IMR-90 (cell line): ENCODE measurements at regions not wholly inside any gene's neighbourhood (a gene's known extent, or its start where the extent isn't known, plus 50 kb on each side); places are given as distances from the start of the nearest gene placed in this dataset.

Source experiments
- ATAC-seq: fragments of 200-7000 bp; cut with Tn5 transposase; 2 replicates; pipeline ENCODE4 v1.9.1; 2020; ENCODE audit warnings: low read depth, mild to moderate bottlenecking, moderate library complexity
- BruUV-seq: library from RNA; stranded (reverse); fragments of 400-500 nt; replicated peaks from 2 replicates; lab custom pipeline; 2021; lab: Mats Ljungman, UMichigan
- CTCF ChIA-PET: fragments of 300-600 bp; formaldehyde crosslinking; extraction: SDS; loops from one replicate; lab custom pipeline; 2021; ENCODE audit warnings: antibody characterized with exemption; lab: Yijun Ruan, JAX
- POLR2A ChIA-PET: fragments of 300-600 bp; sonication (Branson Sonifier 250); formaldehyde crosslinking; loops from one replicate; lab custom pipeline; 2022; ENCODE audit warnings: antibody characterized with exemption; ENCODE audit not compliant: unreplicated experiment; lab: Charles Lee
- DNase-seq: peaks from one replicate; pipeline ENCODE4 v3.0.0; 2013
- H2AFZ ChIP-seq: replicated peaks from 2 replicates; pipeline ENCODE3; 2013; ENCODE audit warnings: low read length, mild to moderate bottlenecking; ENCODE audit not compliant: poor library complexity
- H2AK5ac ChIP-seq: 2 replicates; pipeline ENCODE4 v1.6.1; 2013; ENCODE audit warnings: low read depth, low read length, inconsistent platforms
- H2AK9ac ChIP-seq: replicated peaks from 2 replicates; pipeline ENCODE3; 2013; ENCODE audit warnings: mild to moderate bottlenecking, low read depth, low read length, moderate library complexity; ENCODE audit not compliant: poor library complexity
- H2BK120ac ChIP-seq: 2 replicates; pipeline ENCODE4 v1.6.1; 2013; ENCODE audit warnings: low read depth, low read length, inconsistent platforms
- H2BK15ac ChIP-seq: 3 replicates; pipeline ENCODE4 v1.6.1; 2013; ENCODE audit warnings: low read depth, low read length, inconsistent platforms
- H2BK20ac ChIP-seq: 2 replicates; pipeline ENCODE4 v1.6.1; 2013; ENCODE audit warnings: low read depth, mild to moderate bottlenecking, inconsistent platforms, low read length, moderate library complexity
- H2BK5ac ChIP-seq: 2 replicates; pipeline ENCODE4 v1.6.1; 2013; ENCODE audit warnings: mild to moderate bottlenecking, low read depth, low read length, inconsistent platforms; ENCODE audit not compliant: poor library complexity, severe bottlenecking
- H3K14ac ChIP-seq: replicated peaks from 2 replicates; pipeline ENCODE4 v1.6.1; 2013; ENCODE audit warnings: low read depth, low read length, inconsistent platforms
- H3K18ac ChIP-seq: 2 replicates; pipeline ENCODE4 v1.6.1; 2013; ENCODE audit warnings: low read depth, low read length, control low read depth
- H3K23ac ChIP-seq: 2 replicates; pipeline ENCODE4 v1.6.1; 2013; ENCODE audit warnings: low read depth, low read length, inconsistent platforms
- H3K27ac ChIP-seq: 2 replicates; pipeline ENCODE4 v1.5.1; 2013; ENCODE audit warnings: mild to moderate bottlenecking, control low read depth, low read length; ENCODE audit not compliant: insufficient read depth
- H3K27me3 ChIP-seq: 2 replicates; pipeline ENCODE4 v1.6.1; 2013; ENCODE audit warnings: low read length; ENCODE audit not compliant: control insufficient read depth, insufficient read depth
- H3K36me3 ChIP-seq: 2 replicates; pipeline ENCODE4 v1.6.1; 2013; ENCODE audit warnings: low read length, mixed read lengths; ENCODE audit not compliant: control insufficient read depth, insufficient read depth
- H3K4ac ChIP-seq: 2 replicates; pipeline ENCODE4 v1.6.1; 2013; ENCODE audit warnings: low read depth, low read length, inconsistent platforms
- H3K4me1 ChIP-seq: 2 replicates; pipeline ENCODE4 v1.6.1; 2013; ENCODE audit warnings: low read length, mixed read lengths; ENCODE audit not compliant: control insufficient read depth, insufficient read depth
- H3K4me2 ChIP-seq: 2 replicates; pipeline ENCODE4 v1.6.1; 2013; ENCODE audit warnings: low read depth, mild to moderate bottlenecking, control low read depth, low read length, moderate library complexity
- H3K4me3 ChIP-seq: 2 replicates; pipeline ENCODE4 v1.5.1; 2013; ENCODE audit warnings: low read depth, mild to moderate bottlenecking, control low read depth, low read length, moderate library complexity; ENCODE audit not compliant: insufficient read depth
- H3K56ac ChIP-seq: 2 replicates; pipeline ENCODE4 v1.6.1; 2013; ENCODE audit warnings: low read length, inconsistent platforms; ENCODE audit not compliant: insufficient read depth; ENCODE audit errors: extremely low read depth
- H3K79me1 ChIP-seq, 2 experiments: 2 replicates each; pipeline ENCODE4 v1.6.1; 2013; ENCODE audit warnings: low read length in 2 of 2, inconsistent platforms in 1 of 2, low read depth in 1 of 2
- H3K9ac ChIP-seq: 2 replicates; pipeline ENCODE4 v1.6.1; 2013; ENCODE audit warnings: low read depth, low read length, control low read depth
- H3K9me1 ChIP-seq: 2 replicates; pipeline ENCODE4 v1.6.1; 2013; ENCODE audit warnings: low read length, inconsistent platforms; ENCODE audit not compliant: insufficient read depth
- H3K9me3 ChIP-seq: 2 replicates; pipeline ENCODE4 v1.6.1; 2013; ENCODE audit warnings: low read length; ENCODE audit not compliant: control insufficient read depth, insufficient read depth
- H4K20me1 ChIP-seq: 2 replicates; pipeline ENCODE4 v1.6.1; 2013; ENCODE audit warnings: low read length, inconsistent platforms; ENCODE audit not compliant: insufficient read depth
- H4K5ac ChIP-seq: 2 replicates; pipeline ENCODE4 v1.6.1; 2013; ENCODE audit warnings: mild to moderate bottlenecking, low read depth, low read length, control low read depth
- H4K8ac ChIP-seq, 2 experiments: 2 replicates each; pipeline ENCODE4 v1.6.1; 2013; ENCODE audit warnings: low read depth in 2 of 2, low read length in 2 of 2, control low read depth in 1 of 2, inconsistent platforms in 1 of 2
- H4K91ac ChIP-seq: 2 replicates; pipeline ENCODE4 v1.6.1; 2013; ENCODE audit warnings: low read depth, low read length, inconsistent platforms; ENCODE audit not compliant: insufficient read depth
- BHLHE40 ChIP-seq: fragments of 150-350 bp; IDR thresholded peaks from 2 replicates; pipeline ENCODE4 v1.6.1; 2016; ENCODE audit warnings: mild to moderate bottlenecking, low read depth, low read length
- CEBPB ChIP-seq: IDR thresholded peaks from 2 replicates; pipeline ENCODE4 v1.6.1; 2012; ENCODE audit warnings: low read depth, low read length, improper control_type of control experiment
- CHD1 ChIP-seq: IDR thresholded peaks from 2 replicates; pipeline ENCODE4 v1.6.1; 2012; ENCODE audit warnings: low read depth, low read length, improper control_type of control experiment
- CTCF ChIP-seq: conservative IDR thresholded peaks from 2 replicates; pipeline ENCODE4 v1.5.1; 2012; ENCODE audit warnings: mild to moderate bottlenecking, low read depth, low read length, improper control_type of control experiment
- FOS ChIP-seq: fragments of 150-350 bp; IDR thresholded peaks from 2 replicates; pipeline ENCODE4 v1.6.1; 2016; ENCODE audit warnings: low read depth, low read length
- MAFK ChIP-seq: IDR thresholded peaks from 2 replicates; pipeline ENCODE4 v1.6.1; 2012; ENCODE audit warnings: low read depth, low read length, improper control_type of control experiment
- MAZ ChIP-seq: IDR thresholded peaks from 2 replicates; pipeline ENCODE4 v1.6.1; 2012; ENCODE audit warnings: low read depth, mild to moderate bottlenecking, low read length, improper control_type of control experiment, moderate library complexity, borderline replicate concordance
- MXI1 ChIP-seq: IDR thresholded peaks from 2 replicates; pipeline ENCODE4 v1.6.1; 2012; ENCODE audit warnings: low read depth, mild to moderate bottlenecking, low read length, moderate library complexity, borderline replicate concordance
- NFE2L2 ChIP-seq: fragments of 150-350 bp; IDR thresholded peaks from 2 replicates; pipeline ENCODE4 v1.6.1; 2016; ENCODE audit warnings: low read depth, mild to moderate bottlenecking, low read length
- POLR2A ChIP-seq: IDR thresholded peaks from 2 replicates; pipeline ENCODE4 v1.6.1; 2012; ENCODE audit warnings: mild to moderate bottlenecking, low read depth, low read length
- RAD21 ChIP-seq: IDR thresholded peaks from 2 replicates; pipeline ENCODE4 v1.6.1; 2012; ENCODE audit warnings: low read length, improper control_type of control experiment
- RCOR1 ChIP-seq: IDR thresholded peaks from 2 replicates; pipeline ENCODE4 v1.6.1; 2012; ENCODE audit warnings: mild to moderate bottlenecking, low read length, improper control_type of control experiment; ENCODE audit not compliant: insufficient replicate concordance
- RFX5 ChIP-seq: IDR thresholded peaks from 2 replicates; pipeline ENCODE4 v1.8.0; 2012; ENCODE audit warnings: low read depth, mild to moderate bottlenecking, low read length, moderate library complexity
- SMC3 ChIP-seq: fragments of 150-350 bp; IDR thresholded peaks from 2 replicates; pipeline ENCODE4 v1.6.1; 2016; ENCODE audit warnings: low read depth, mild to moderate bottlenecking, antibody characterized with exemption, low read length, moderate library complexity
- WGBS, 2 experiments: methylation state at CpG; one replicate each; pipeline versions ENCODE4 v1.1.5 to v1.1.7; 2013; ENCODE audit warnings: missing lambda C conversion rate in 2 of 2; ENCODE audit not compliant: insufficient read length in 1 of 2; ENCODE audit errors: extremely low coverage in 2 of 2; 5-methylcytosine and 5-hydroxymethylcytosine counted together
- dilution Hi-C: fragments of 300-500 bp; cut with HindIII; formaldehyde crosslinking; loops from one replicate; pipeline ENCODE4 v1.14.3; 2018; ENCODE audit warnings: low sequenced_read_pairs; ENCODE audit not compliant: unreplicated experiment
- in situ Hi-C: fragments of 300-500 bp; cut with MboI; formaldehyde crosslinking; loops from 3 replicates; pipeline ENCODE4 v1.14.3; 2019; ENCODE audit warnings: low sequenced_read_pairs, inconsistent platforms, mixed read lengths
- intact Hi-C: fragments of 100-400 bp; cut with micrococcal nuclease; formaldehyde crosslinking; loops from 2 replicates; pipeline ENCODE4 v1.10.0; 2022
- TF ChIP-seq, protein P1 (sequence below): fragments of 150-350 bp; IDR thresholded peaks from 2 replicates; pipeline ENCODE4 v1.6.1; 2016; ENCODE audit warnings: low read depth, mild to moderate bottlenecking, low read length, moderate library complexity, borderline replicate concordance

DNA sequence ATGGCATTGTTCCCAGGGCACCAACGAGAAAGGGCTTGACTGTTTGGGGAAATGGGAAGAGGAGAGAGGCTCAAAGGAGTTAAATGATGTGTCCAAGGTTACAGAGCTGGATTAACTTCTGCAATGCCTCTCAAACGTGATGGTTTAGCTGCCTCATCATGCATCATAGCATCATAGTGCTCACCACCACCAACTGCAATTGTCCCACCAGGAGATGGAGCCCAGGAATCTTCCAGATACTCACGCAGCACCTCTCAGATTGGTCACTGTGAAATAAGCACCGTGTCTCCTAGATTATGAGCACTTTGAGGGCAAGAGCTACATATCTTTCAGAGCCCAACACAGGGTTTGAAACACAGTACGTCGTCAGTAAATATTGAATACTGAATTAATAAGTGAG lies 69.2 kb downstream of the PRSS23 start:
- no peaks in the 10 kb centered on the region for H3K36me3 ChIP-seq
- no peak overlapping the region for H3K4me3 ChIP-seq
- POLR2A ChIA-PET: no interaction called here
- CTCF ChIA-PET: interaction anchor here (0.6 to 3.2 kb wide), 2 partner anchors 49 to 451 kb away, joined by 3 to 17 read pairs; no protein-coding TSS in a partner anchor
- no peak overlapping the region for H4K5ac ChIP-seq
- no peak overlapping the region for H3K18ac ChIP-seq
- no peak overlapping the region for H3K4me2 ChIP-seq
- no peaks in the 10 kb centered on the region; the same call in 1 of the 2 replicates for H3K9me1 ChIP-seq
- no peak overlapping the region for H3K14ac ChIP-seq
- H3K79me1 ChIP-seq: no peaks in the 10 kb centered on the region
- H3K9me3 ChIP-seq: no peaks in the 10 kb centered on the region
- H3K4me1 ChIP-seq: peaks cover 3% of the 10 kb centered on the region; the same call in 1 of the 2 replicates
- no peak overlapping the region for H4K8ac ChIP-seq
- no peak overlapping the region for H2AK5ac ChIP-seq
- peak; percentile 14 for DNase-seq
- H3K27me3 ChIP-seq: no peaks in the 10 kb centered on the region; the same call in 1 of the 2 replicates
- no peak overlapping the region for H3K23ac ChIP-seq
- H2BK15ac ChIP-seq: no peak overlapping the region
- ATAC-seq: peak; percentile 35; the same call in 1 of the 2 replicates
- no peak overlapping the region for H3K9ac ChIP-seq
- no peaks in the 10 kb centered on the region for H4K20me1 ChIP-seq
- WGBS, 2 experiments: 50% methylated on average over 2 of the region's 6 CpGs; no CpG with 5 or more reads in 1 of the 2 experiments
- no peak overlapping the region for H3K27ac ChIP-seq
- H2BK120ac ChIP-seq: peak overlapping the region; percentile 12; the same call in 1 of the 2 replicates
- intact Hi-C loops (no loop called here), dilution Hi-C loops (no loop called here), in situ Hi-C loops (loop anchor here (5.0 to 10.0 kb wide), 2 partner anchors 53 to 425 kb away; no protein-coding TSS in a partner anchor)
- H2AFZ ChIP-seq: no peak overlapping the region
- no peak overlapping the region for H4K91ac ChIP-seq
- BruUV-seq: no TSS peak
- H3K4ac ChIP-seq: no peak overlapping the region
- H2AK9ac ChIP-seq: no peak overlapping the region
- H2BK20ac ChIP-seq: no peak overlapping the region
- no peak for TF ChIP-seq MAFK
- no peak for TF ChIP-seq POLR2A
- TF ChIP-seq RFX5: no peak
- no peak for TF ChIP-seq MAZ
- no peak for TF ChIP-seq BHLHE40
- TF ChIP-seq RAD21: no peak
- no peak for TF ChIP-seq CEBPB
- no peak for TF ChIP-seq NFE2L2
- TF ChIP-seq, protein P1, sequence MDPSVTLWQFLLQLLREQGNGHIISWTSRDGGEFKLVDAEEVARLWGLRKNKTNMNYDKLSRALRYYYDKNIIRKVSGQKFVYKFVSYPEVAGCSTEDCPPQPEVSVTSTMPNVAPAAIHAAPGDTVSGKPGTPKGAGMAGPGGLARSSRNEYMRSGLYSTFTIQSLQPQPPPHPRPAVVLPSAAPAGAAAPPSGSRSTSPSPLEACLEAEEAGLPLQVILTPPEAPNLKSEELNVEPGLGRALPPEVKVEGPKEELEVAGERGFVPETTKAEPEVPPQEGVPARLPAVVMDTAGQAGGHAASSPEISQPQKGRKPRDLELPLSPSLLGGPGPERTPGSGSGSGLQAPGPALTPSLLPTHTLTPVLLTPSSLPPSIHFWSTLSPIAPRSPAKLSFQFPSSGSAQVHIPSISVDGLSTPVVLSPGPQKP: no peak
- no peak for TF ChIP-seq RCOR1
- no peak for TF ChIP-seq CHD1
- no peak for TF ChIP-seq MXI1
- TF ChIP-seq CTCF: no peak
- TF ChIP-seq FOS: no peak
- no peak for TF ChIP-seq SMC3
- H3K56ac ChIP-seq: no peak overlapping the region
- no peak overlapping the region for H2BK5ac ChIP-seq
